ENCODE measurements at regions not wholly inside any gene's neighbourhood (a gene's known extent, or its start where the extent isn't known, plus 50 kb on each side); places are given as distances from the start of the nearest gene placed in this dataset.

DNA sequence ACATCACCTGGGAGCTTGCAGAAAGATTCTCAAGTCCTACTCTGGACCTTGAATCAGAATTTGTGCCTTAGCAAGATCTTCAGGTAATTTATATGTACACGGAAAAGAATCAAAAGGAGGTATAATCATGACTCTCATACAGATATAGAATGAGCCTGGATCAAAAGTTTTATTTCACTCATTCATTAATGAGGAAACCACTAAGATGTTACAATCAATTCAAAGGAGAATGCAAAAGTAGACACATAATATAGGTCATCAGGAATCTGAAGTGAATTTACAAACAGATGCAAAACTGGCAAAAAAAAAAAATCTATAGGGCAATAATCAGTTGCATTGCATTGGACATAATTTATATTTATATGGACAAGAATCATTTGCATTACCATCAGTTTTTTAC is 195.4 kb upstream of the TLE3 start:
- Histone ChIP-seq H3K27me3 (ENCODE audit: insufficient read depth, low read depth, low read length) (no peaks in the 10 kb centered on the region), H3K27ac (ENCODE audit: low read length) (no peak overlapping the region), H2AFZ (ENCODE audit: low read depth, low read length) (no peak overlapping the region), H3K79me2 (replicated peaks; ENCODE audit: insufficient read depth, low read length) (no peaks in the 10 kb centered on the region), H3K9ac (ENCODE audit: low read length) (no peak overlapping the region), H3K4me3 (ENCODE audit: low read length) (no peak overlapping the region), H4K20me1 (ENCODE audit: insufficient read depth) (no peaks in the 10 kb centered on the region), H3K9me3 (ENCODE audit: low read length) (no peaks in the 10 kb centered on the region), H3K36me3 (ENCODE audit: insufficient read depth, low read length) (no peaks in the 10 kb centered on the region), H3F3A (ENCODE audit: insufficient read depth, low read length, poor library complexity, severe bottlenecking) (no peaks in the 10 kb centered on the region), H3K4me2 (ENCODE audit: low read length) (no peak overlapping the region), H3K9me2 (ENCODE audit: insufficient read depth, low read length) (no peaks in the 10 kb centered on the region)
- TF ChIP-seq, protein P1, sequence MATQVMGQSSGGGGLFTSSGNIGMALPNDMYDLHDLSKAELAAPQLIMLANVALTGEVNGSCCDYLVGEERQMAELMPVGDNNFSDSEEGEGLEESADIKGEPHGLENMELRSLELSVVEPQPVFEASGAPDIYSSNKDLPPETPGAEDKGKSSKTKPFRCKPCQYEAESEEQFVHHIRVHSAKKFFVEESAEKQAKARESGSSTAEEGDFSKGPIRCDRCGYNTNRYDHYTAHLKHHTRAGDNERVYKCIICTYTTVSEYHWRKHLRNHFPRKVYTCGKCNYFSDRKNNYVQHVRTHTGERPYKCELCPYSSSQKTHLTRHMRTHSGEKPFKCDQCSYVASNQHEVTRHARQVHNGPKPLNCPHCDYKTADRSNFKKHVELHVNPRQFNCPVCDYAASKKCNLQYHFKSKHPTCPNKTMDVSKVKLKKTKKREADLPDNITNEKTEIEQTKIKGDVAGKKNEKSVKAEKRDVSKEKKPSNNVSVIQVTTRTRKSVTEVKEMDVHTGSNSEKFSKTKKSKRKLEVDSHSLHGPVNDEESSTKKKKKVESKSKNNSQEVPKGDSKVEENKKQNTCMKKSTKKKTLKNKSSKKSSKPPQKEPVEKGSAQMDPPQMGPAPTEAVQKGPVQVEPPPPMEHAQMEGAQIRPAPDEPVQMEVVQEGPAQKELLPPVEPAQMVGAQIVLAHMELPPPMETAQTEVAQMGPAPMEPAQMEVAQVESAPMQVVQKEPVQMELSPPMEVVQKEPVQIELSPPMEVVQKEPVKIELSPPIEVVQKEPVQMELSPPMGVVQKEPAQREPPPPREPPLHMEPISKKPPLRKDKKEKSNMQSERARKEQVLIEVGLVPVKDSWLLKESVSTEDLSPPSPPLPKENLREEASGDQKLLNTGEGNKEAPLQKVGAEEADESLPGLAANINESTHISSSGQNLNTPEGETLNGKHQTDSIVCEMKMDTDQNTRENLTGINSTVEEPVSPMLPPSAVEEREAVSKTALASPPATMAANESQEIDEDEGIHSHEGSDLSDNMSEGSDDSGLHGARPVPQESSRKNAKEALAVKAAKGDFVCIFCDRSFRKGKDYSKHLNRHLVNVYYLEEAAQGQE (IDR thresholded peaks at IDR 0.05; ENCODE audit: borderline replicate concordance): no peak
- TF ChIP-seq RAD21 (conservative IDR thresholded peaks at IDR 0.05): no peak
- no peak for TF ChIP-seq SMC3 (conservative IDR thresholded peaks at IDR 0.05; ENCODE audit: poor library complexity)
- no peak for TF ChIP-seq EP300 (conservative IDR thresholded peaks at IDR 0.05; ENCODE audit: poor library complexity, severe bottlenecking)
- no peak for TF ChIP-seq POLR2AphosphoS5 (IDR thresholded peaks at IDR 0.05)
- no peak for TF ChIP-seq TAF1 (IDR thresholded peaks at IDR 0.05; ENCODE audit: low read depth)

DNA sequence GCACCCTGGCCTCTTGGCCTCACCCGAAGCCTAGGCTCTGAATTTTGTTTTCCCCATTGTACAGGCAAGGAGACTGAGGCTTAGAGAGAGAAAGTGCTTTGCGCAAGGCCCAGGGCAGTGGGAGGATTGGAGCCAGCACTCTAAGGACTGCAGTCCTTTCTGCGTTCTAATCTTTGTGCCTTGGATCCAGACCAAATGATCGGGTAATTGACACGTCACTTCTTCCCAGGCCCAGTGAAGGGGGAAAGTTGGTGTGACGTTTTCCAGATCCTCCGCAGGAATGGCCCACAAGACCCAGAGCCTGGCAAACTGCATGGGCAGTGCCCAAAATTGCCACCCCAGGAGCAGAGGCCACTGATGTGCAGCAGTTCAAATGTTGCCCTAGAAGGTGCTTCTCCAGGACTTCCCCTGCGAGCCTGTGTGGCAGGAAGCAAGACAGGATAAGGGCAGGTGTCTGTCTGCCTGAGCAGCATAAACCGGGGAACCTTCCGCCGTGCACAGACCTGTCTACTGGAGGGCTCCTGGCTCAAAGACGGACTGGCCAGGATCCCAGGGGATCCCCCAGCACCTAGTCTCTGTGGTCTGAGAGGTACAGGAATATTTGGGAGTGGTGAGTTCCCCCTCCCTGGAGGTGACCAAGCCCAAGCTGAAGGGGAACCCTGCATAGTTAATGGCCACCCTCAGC is 194.5 kb upstream of the TLE3 start:
- H3K79me2 ChIP-seq (replicated peaks; ENCODE audit: insufficient read depth, low read length): no peaks in the 10 kb centered on the region
- H4K20me1 ChIP-seq (ENCODE audit: insufficient read depth): no peaks in the 10 kb centered on the region
- no peaks in the 10 kb centered on the region for H3K27me3 ChIP-seq (ENCODE audit: insufficient read depth, low read depth, low read length)
- no peak overlapping the region for H3K27ac ChIP-seq (ENCODE audit: low read length)
- TF ChIP-seq EZH2 (IDR thresholded peaks at IDR 0.05; ENCODE audit: borderline replicate concordance, insufficient read depth, low read length, poor library complexity, severe bottlenecking) (no peak), POLR2AphosphoS5 (IDR thresholded peaks at IDR 0.05) (no peak), SMC3 (conservative IDR thresholded peaks at IDR 0.05; ENCODE audit: poor library complexity) (no peak), RAD21 (conservative IDR thresholded peaks at IDR 0.05) (no peak), MXI1 (conservative IDR thresholded peaks at IDR 0.05; ENCODE audit: poor library complexity, severe bottlenecking) (no peak), TAF1 (IDR thresholded peaks at IDR 0.05; ENCODE audit: low read depth) (no peak), EP300 (conservative IDR thresholded peaks at IDR 0.05; ENCODE audit: poor library complexity, severe bottlenecking) (no peak)
- TF ChIP-seq, protein P2, sequence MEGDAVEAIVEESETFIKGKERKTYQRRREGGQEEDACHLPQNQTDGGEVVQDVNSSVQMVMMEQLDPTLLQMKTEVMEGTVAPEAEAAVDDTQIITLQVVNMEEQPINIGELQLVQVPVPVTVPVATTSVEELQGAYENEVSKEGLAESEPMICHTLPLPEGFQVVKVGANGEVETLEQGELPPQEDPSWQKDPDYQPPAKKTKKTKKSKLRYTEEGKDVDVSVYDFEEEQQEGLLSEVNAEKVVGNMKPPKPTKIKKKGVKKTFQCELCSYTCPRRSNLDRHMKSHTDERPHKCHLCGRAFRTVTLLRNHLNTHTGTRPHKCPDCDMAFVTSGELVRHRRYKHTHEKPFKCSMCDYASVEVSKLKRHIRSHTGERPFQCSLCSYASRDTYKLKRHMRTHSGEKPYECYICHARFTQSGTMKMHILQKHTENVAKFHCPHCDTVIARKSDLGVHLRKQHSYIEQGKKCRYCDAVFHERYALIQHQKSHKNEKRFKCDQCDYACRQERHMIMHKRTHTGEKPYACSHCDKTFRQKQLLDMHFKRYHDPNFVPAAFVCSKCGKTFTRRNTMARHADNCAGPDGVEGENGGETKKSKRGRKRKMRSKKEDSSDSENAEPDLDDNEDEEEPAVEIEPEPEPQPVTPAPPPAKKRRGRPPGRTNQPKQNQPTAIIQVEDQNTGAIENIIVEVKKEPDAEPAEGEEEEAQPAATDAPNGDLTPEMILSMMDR (IDR thresholded peaks at IDR 0.05; ENCODE audit: poor library complexity, severe bottlenecking): no peak
- TF ChIP-seq, protein P1 (IDR thresholded peaks at IDR 0.05; ENCODE audit: borderline replicate concordance): no peak
- no peak overlapping the region for H3K9ac ChIP-seq (ENCODE audit: low read length)
- no peaks in the 10 kb centered on the region for H3K9me2 ChIP-seq (ENCODE audit: insufficient read depth, low read length)
- no peaks in the 10 kb centered on the region for H3F3A ChIP-seq (ENCODE audit: insufficient read depth, low read length, poor library complexity, severe bottlenecking)
- H3K36me3 ChIP-seq (ENCODE audit: insufficient read depth, low read length): no peaks in the 10 kb centered on the region
- H3K9me3 ChIP-seq (ENCODE audit: low read length): no peaks in the 10 kb centered on the region
- H3K4me2 ChIP-seq (ENCODE audit: low read length): no peak overlapping the region
- H3K4me3 ChIP-seq (ENCODE audit: low read length): no peak overlapping the region
- H2AFZ ChIP-seq (ENCODE audit: low read depth, low read length): no peak overlapping the region

Data from neural cell (in vitro differentiated cells).